ENCODE measurements at regions not wholly inside any gene's neighbourhood (a gene's known extent, or its start where the extent isn't known, plus 50 kb on each side); places are given as distances from the start of the nearest gene placed in this dataset.

- Histone ChIP-seq H3K36me3 (ENCODE audit: insufficient read depth, low read length) (no peaks in the 10 kb centered on the region), H3K4me3 (ENCODE audit: low read depth in 1 of 2, low read length in 2 of 2) (no peak overlapping the region), H3K9me3 (ENCODE audit: insufficient read depth, low read length, severe bottlenecking) (no peaks in the 10 kb centered on the region), H4K20me1 (ENCODE audit: insufficient read depth, low read length) (no peaks in the 10 kb centered on the region), H3K4me1 (ENCODE audit: insufficient read depth, low read length) (no peaks in the 10 kb centered on the region; the same call in 1 of the 2 replicates), H2AFZ (ENCODE audit: low read depth, low read length) (no peak overlapping the region; the same call in 1 of the 2 replicates), H3K27ac (ENCODE audit: low read length) (no peak overlapping the region), H3K4me2 (ENCODE audit: insufficient read depth, low read length) (no peak overlapping the region), H3K9ac (ENCODE audit: low read depth, low read length) (no peak overlapping the region), H3K27me3 (ENCODE audit: insufficient read depth, low read length, poor library complexity) (no peaks in the 10 kb centered on the region), H3K79me2 (ENCODE audit: insufficient read depth, low read length) (no peaks in the 10 kb centered on the region)
- ATAC-seq (ENCODE audit: insufficient read depth, low read depth) (no peak), DNase-seq (no peak)
- TF ChIP-seq CTCF (IDR thresholded peaks at IDR 0.05; ENCODE audit: borderline replicate concordance, extremely low read depth, low read length, poor library complexity, severe bottlenecking): no peak
- TF ChIP-seq EZH2 (IDR thresholded peaks at IDR 0.05; ENCODE audit: borderline replicate concordance, low read depth, low read length, severe bottlenecking): no peak
These were observed 687.0 kb downstream of the NTRK3 start for GRCh38 chr15:87569581-87569980.

- Histone ChIP-seq H3K9me3 (ENCODE audit: insufficient read depth, low read length, severe bottlenecking) (no peaks in the 10 kb centered on the region), H3K9ac (ENCODE audit: low read depth, low read length) (no peak overlapping the region), H2AFZ (ENCODE audit: low read depth, low read length) (no peak overlapping the region), H3K4me3 (ENCODE audit: low read depth in 1 of 2, low read length in 2 of 2) (no peak overlapping the region), H3K36me3 (ENCODE audit: insufficient read depth, low read length) (no peaks in the 10 kb centered on the region), H3K27me3 (ENCODE audit: insufficient read depth, low read length, poor library complexity) (no peaks in the 10 kb centered on the region), H3K27ac (ENCODE audit: low read length) (no peak overlapping the region), H4K20me1 (ENCODE audit: insufficient read depth, low read length) (no peaks in the 10 kb centered on the region), H3K4me2 (ENCODE audit: insufficient read depth, low read length) (no peak overlapping the region), H3K4me1 (ENCODE audit: insufficient read depth, low read length) (no peaks in the 10 kb centered on the region; the same call in 1 of the 2 replicates), H3K79me2 (ENCODE audit: insufficient read depth, low read length) (no peaks in the 10 kb centered on the region)
- TF ChIP-seq CTCF (IDR thresholded peaks at IDR 0.05; ENCODE audit: borderline replicate concordance, extremely low read depth, low read length, poor library complexity, severe bottlenecking): no peak
- TF ChIP-seq EZH2 (IDR thresholded peaks at IDR 0.05; ENCODE audit: borderline replicate concordance, low read depth, low read length, severe bottlenecking): no peak
- DNase-seq (no peak), ATAC-seq (ENCODE audit: insufficient read depth, low read depth) (no peak)
These were observed 689.0 kb downstream of the NTRK3 start for GRCh38 chr15:87567406-87568030.

GRCh38 chr15:87566236-87566635 is 690.3 kb downstream of the NTRK3 start:
- H3K9me3 ChIP-seq (ENCODE audit: insufficient read depth, low read length, severe bottlenecking): no peaks in the 10 kb centered on the region

More at GRCh38 chr15:87566236-87566635, 690.3 kb downstream of the NTRK3 start:
- Histone ChIP-seq H3K4me3 (ENCODE audit: low read depth in 1 of 2, low read length in 2 of 2) (no peak overlapping the region), H3K4me2 (ENCODE audit: insufficient read depth, low read length) (no peak overlapping the region), H3K9ac (ENCODE audit: low read depth, low read length) (no peak overlapping the region), H2AFZ (ENCODE audit: low read depth, low read length) (no peak overlapping the region), H3K79me2 (ENCODE audit: insufficient read depth, low read length) (no peaks in the 10 kb centered on the region), H3K4me1 (ENCODE audit: insufficient read depth, low read length) (no peaks in the 10 kb centered on the region; the same call in 1 of the 2 replicates), H3K36me3 (ENCODE audit: insufficient read depth, low read length) (no peaks in the 10 kb centered on the region), H3K27me3 (ENCODE audit: insufficient read depth, low read length, poor library complexity) (no peaks in the 10 kb centered on the region), H3K27ac (ENCODE audit: low read length) (no peak overlapping the region), H4K20me1 (ENCODE audit: insufficient read depth, low read length) (no peaks in the 10 kb centered on the region)
- DNase-seq: no peak
- no peak for ATAC-seq (ENCODE audit: insufficient read depth, low read depth)
- TF ChIP-seq CTCF (IDR thresholded peaks at IDR 0.05; ENCODE audit: borderline replicate concordance, extremely low read depth, low read length, poor library complexity, severe bottlenecking): no peak
- no peak for TF ChIP-seq EZH2 (IDR thresholded peaks at IDR 0.05; ENCODE audit: borderline replicate concordance, low read depth, low read length, severe bottlenecking)
